Heart right ventricle (tissue), 16 donors: ENCODE measurements at regions not wholly inside any gene's neighbourhood (a gene's known extent, or its start where the extent isn't known, plus 50 kb on each side); places are given as distances from the start of the nearest gene placed in this dataset.

Experiments used
- ATAC-seq, 8 donors: fragments of 200-7000 bp; cut with Tn5 transposase; one replicate each; pipeline ENCODE4 v1.9.1; 2020; ENCODE audit warnings: mild to moderate bottlenecking in 8 of 8, moderate library complexity in 8 of 8, moderate number of reproducible peaks in 1 of 8
- DNase-seq, 2 donors: peaks; one replicate each; pipeline ENCODE4 v3.0.0-alpha.2; 2020
- H3K27ac ChIP-seq, 10 donors: fragments of 200-600 bp; sonication (generic) in 2 of 10; one replicate each; pipeline versions ENCODE4 v1.5.0 to v1.8.0; 2020 to 2022; ENCODE audit warnings: mild to moderate bottlenecking in 3 of 10
- H3K27me3 ChIP-seq, 7 donors: fragments of 200-600 bp; one replicate each; pipeline ENCODE4 v1.8.0; 2021 to 2022; ENCODE audit warnings: mild to moderate bottlenecking in 2 of 7
- H3K36me3 ChIP-seq, 9 donors: fragments of 200-600 bp; sonication (generic) in 1 of 9; one replicate each; pipeline versions ENCODE4 v1.5.0 to v1.8.0; 2020 to 2022; ENCODE audit warnings: mild to moderate bottlenecking in 2 of 9
- H3K4me1 ChIP-seq, 9 donors: fragments of 200-600 bp; sonication (generic) in 1 of 9; one replicate each; pipeline versions ENCODE4 v1.5.0 to v1.8.0; 2020 to 2022; ENCODE audit warnings: mild to moderate bottlenecking in 4 of 9
- H3K4me3 ChIP-seq, 10 donors: fragments of 200-600 bp; sonication (generic) in 2 of 10; one replicate each; pipeline versions ENCODE4 v1.5.0 to v1.8.0; 2020 to 2022; ENCODE audit warnings: mild to moderate bottlenecking in 7 of 10, moderate library complexity in 2 of 10
- H3K9me3 ChIP-seq, 11 donors: fragments of 200-600 bp in 10 of 11; sonication (generic) in 2 of 11; one replicate each; pipeline versions ENCODE4 v1.5.0 to v1.8.0; 2013 to 2022; ENCODE audit warnings: mild to moderate bottlenecking in 2 of 11, control low read depth in 1 of 11, moderate library complexity in 1 of 11
- WGBS, 2 donors: extraction: QIAGEN DNeasy Blood & Tissue Kit; methylation state at CpG; one replicate each; pipeline ENCODE4 v1.1.7; 2013; ENCODE audit warnings: inconsistent platforms in 1 of 2; 5-methylcytosine and 5-hydroxymethylcytosine counted together
- intact Hi-C, 10 donors: fragments of 100-400 bp; cut with DNase I; formaldehyde crosslinking; loops; one replicate each; pipeline versions ENCODE4 v1.11.1 to v1.14.2; 2022
- TF ChIP-seq, protein P1 (sequence below), 9 donors: fragments of 200-600 bp; sonication (generic) in 2 of 9; IDR thresholded peaks; one replicate each; pipeline versions ENCODE4 v1.5.0 to v1.8.0; 2021 to 2022; ENCODE audit warnings: antibody characterized with exemption in 9 of 9, mild to moderate bottlenecking in 5 of 9, moderate library complexity in 1 of 9
- donor health status: Arrhythmogenic right ventricular cardiomyopathy.
- donor health status: ischemic (EF 13 %, LVEDD 7.1; RV severe dilation, severe dysfunction).
- donor health status: healthy with polysubstance abuse.
- donor health status: DM: no; HTN: yes; CAD: no.
- donor health status: DM: no; HTN: no; CAD: no.
- donor health status: ischemic (EF 25% LVEDD 6.9; RV normal size, moderate dysfunction).
- donor health status: ischemic (EF 25% LVEDD 5.7; RV mildly dilated, moderate dysfunction).
- donor health status: healthy.
- donor health status: DM: yes; HTN: yes; CAD: no.
- donor health status: Ischemic cardiomyopathy.
- donor health status: ischemic (EF 35%, LVEDD 5.7; RV mildly dilated, moderate dysfunction).
- donor health status: nonischemic (EF 11% LVEDD 7.7; RV severe dilation, severe dysfunction).
- donor health status: DM: yes; HTN: yes; CAD: no.
- donor health status: PGD.
- donor health status: ischemic (EF 29% LVEDD 5.4; RV normal size, mild dysfunction).
- donor health status: nonischemic (EF 23%, LVEDD 6.1; RV moderate dilation, normal function).

DNA sequence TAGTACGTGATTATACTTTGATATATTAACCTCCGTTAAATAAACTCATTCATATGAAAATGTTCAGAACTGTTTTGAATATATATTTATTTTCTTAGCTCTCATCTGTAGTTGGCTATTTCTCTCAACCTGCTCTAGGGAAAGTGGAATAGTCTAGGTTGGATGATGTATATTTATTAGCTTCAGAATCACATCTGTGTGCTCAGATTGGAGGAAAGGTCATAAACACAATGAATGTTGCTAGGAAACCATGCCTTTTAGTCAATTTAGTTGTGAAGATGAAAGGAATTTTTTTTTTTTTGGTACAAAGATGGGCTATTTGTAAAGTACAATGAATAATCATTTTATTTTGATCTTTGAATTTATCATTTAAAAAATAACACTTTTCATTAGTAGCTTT is 439.1 kb downstream of the FOXG1 start:
- WGBS, 2 donors = 89 to 95% methylated on average over 2 of the region's 2 CpGs
- H3K4me1 ChIP-seq = no peaks in the 10 kb centered on the region
- H3K4me3 ChIP-seq = no peak overlapping the region
- no peaks in the 10 kb centered on the region for H3K36me3 ChIP-seq
- DNase-seq (no peak), ATAC-seq (no peak)
- H3K27ac ChIP-seq = no peak overlapping the region
- intact Hi-C loops = no loop called here
- H3K9me3 ChIP-seq = no peaks in the 10 kb centered on the region
- TF ChIP-seq, protein P1, sequence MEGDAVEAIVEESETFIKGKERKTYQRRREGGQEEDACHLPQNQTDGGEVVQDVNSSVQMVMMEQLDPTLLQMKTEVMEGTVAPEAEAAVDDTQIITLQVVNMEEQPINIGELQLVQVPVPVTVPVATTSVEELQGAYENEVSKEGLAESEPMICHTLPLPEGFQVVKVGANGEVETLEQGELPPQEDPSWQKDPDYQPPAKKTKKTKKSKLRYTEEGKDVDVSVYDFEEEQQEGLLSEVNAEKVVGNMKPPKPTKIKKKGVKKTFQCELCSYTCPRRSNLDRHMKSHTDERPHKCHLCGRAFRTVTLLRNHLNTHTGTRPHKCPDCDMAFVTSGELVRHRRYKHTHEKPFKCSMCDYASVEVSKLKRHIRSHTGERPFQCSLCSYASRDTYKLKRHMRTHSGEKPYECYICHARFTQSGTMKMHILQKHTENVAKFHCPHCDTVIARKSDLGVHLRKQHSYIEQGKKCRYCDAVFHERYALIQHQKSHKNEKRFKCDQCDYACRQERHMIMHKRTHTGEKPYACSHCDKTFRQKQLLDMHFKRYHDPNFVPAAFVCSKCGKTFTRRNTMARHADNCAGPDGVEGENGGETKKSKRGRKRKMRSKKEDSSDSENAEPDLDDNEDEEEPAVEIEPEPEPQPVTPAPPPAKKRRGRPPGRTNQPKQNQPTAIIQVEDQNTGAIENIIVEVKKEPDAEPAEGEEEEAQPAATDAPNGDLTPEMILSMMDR (IDR thresholded peaks at IDR 0.05) = no peak
- no peaks in the 10 kb centered on the region for H3K27me3 ChIP-seq

DNA sequence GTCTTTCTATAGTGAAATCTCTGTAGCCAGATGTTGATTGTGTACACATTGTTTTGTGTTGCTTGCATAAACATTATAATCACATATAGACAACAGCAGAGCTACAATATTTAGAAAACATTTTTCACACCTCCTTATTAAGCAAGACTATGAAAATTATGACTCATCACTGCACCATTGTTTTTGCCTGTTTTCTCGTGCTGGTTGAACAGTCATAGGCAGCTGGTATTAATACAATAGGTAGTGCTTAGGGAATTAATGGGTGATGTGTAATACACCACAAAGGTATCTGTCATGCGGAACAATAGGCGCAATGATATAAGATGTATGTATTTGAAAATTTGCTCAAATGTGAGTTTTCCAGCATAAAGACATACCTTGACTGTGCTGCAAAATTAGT is 449.3 kb downstream of the FOXG1 start:
- no peak for DNase-seq
- TF ChIP-seq, protein P1 (IDR thresholded peaks at IDR 0.05) = no peak
- peaks cover 0 to 19% (median 0%) of the 10 kb centered on the region in 7 donors for H3K27me3 ChIP-seq
- no peaks in the 10 kb centered on the region for H3K36me3 ChIP-seq
- no peak for ATAC-seq
- intact Hi-C loops = no loop called here
- no peaks in the 10 kb centered on the region for H3K4me1 ChIP-seq
- H3K27ac ChIP-seq = no peak overlapping the region
- no peak overlapping the region for H3K4me3 ChIP-seq
- WGBS, 2 donors = 81 to 82% methylated on average over 3 of the region's 3 CpGs
- no peaks in the 10 kb centered on the region for H3K9me3 ChIP-seq

DNA sequence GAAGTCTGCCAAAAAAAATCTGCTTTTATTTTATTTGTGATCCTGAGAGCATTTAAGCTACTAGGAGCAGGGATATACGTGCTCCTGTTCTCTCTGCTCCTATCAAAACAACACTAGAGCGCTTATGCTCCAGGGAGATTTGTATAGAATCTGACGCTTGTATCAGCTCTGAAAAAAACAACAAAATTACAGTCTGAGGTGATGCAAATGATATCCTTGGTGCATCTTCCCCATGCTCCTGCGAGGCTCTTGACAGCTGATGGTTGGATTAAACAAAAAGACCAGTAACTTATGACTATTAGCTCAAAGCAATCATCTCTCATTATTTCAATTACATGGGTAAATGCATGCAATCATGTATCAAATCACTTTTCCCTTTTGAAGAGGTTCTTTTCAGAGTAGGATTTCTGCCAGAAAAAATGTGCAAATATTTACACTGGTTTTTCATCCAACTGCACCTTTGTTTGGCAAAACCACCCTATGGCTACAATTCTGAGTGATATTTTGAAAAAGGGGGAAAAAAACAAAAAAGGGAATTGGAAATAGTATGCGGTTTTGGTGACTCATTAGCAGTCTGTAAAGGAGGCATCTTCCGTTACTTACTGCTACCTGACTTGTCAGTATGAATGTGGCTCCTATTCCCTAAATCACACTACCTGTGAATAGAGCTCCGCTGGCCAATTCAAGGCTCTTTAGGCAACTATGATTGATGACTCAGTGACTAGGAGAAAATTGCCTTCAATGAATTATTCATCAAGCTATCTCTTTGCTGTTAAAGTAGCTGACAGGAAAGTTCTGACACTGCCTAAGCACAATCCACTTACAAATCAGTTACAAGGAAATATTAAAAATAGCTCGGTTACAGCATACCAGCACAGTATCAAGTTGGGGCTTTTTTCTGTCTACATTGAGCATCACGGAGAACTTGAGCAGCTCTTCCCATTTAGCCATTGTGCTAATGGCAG is 450.0 kb downstream of the FOXG1 start:
- WGBS, 2 donors = 61 to 63% methylated on average over 9 of the region's 9 CpGs
- no peak overlapping the region for H3K4me3 ChIP-seq
- no peak for ATAC-seq

DNA sequence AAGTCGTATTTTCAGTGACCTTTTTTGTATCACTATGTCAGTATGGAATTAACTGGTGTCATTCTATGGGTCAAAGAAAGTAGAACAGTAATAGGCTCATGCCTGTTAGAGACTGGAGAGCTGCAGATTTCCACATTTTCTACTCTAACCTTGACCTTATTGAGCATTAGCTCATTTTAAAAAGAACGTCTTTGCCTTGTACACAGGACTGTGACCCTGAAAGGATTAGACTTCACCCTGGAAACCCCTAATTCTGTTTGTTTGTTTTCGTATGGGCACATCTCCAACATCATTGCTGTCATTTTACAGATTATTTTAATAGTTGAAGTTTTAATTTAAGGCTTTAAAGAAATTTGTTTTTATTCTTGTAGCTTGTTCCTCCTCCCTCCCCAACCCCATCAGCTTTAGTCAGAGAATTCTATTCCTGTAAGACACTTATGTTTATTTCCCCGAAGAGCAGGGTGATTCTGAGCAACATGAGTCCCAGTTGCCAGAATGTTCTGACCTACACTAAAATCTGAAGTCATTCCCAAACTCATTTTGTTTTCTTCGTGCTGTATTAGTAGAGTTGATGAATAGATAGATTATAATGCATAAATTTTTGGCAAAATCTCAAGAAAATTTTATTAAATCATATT is 451.3 kb downstream of the FOXG1 start:
- H3K27me3 ChIP-seq = peaks cover 0 to 19% (median 0%) of the 10 kb centered on the region in 7 donors

More for the DNA sequence above, 450.0 kb downstream of the FOXG1 start:
- TF ChIP-seq, protein P1 (IDR thresholded peaks at IDR 0.05) = no peak
- Histone ChIP-seq H3K9me3 (no peaks in the 10 kb centered on the region), H3K27ac (no peak overlapping the region), H3K36me3 (no peaks in the 10 kb centered on the region), H3K27me3 (peaks cover 0 to 19% (median 0%) of the 10 kb centered on the region in 7 donors), H3K4me1 (no peaks in the 10 kb centered on the region)
- intact Hi-C loops = no loop called here
- DNase-seq = no peak

More for the DNA sequence above, 451.3 kb downstream of the FOXG1 start:
- TF ChIP-seq, protein P1 (IDR thresholded peaks at IDR 0.05) = no peak
- intact Hi-C loops = no loop called here
- no peaks in the 10 kb centered on the region for H3K9me3 ChIP-seq
- no peak overlapping the region for H3K27ac ChIP-seq
- ATAC-seq (no peak), DNase-seq (no peak)
- no peaks in the 10 kb centered on the region for H3K36me3 ChIP-seq
- no peaks in the 10 kb centered on the region for H3K4me1 ChIP-seq
- WGBS, 2 donors = 50 to 54% methylated on average over 5 of the region's 5 CpGs
- H3K4me3 ChIP-seq = no peak overlapping the region
